CD4-positive, alpha-beta T cell treated with Interleukin-15 for 4 hours (primary cell): ENCODE measurements at regions not wholly inside any gene's neighbourhood (a gene's known extent, or its start where the extent isn't known, plus 50 kb on each side); places are given as distances from the start of the nearest gene placed in this dataset.
"Not testable (repeated sequence)": the region's sequence is repeated elsewhere in the genome, so short reads cannot be mapped to it uniquely, and the experiment has no call there.

Experiments used
- DNase-seq: peaks from one replicate; pipeline ENCODE4 v3.0.0-alpha.2; 2020; ENCODE audit warnings: low spot score

DNA sequence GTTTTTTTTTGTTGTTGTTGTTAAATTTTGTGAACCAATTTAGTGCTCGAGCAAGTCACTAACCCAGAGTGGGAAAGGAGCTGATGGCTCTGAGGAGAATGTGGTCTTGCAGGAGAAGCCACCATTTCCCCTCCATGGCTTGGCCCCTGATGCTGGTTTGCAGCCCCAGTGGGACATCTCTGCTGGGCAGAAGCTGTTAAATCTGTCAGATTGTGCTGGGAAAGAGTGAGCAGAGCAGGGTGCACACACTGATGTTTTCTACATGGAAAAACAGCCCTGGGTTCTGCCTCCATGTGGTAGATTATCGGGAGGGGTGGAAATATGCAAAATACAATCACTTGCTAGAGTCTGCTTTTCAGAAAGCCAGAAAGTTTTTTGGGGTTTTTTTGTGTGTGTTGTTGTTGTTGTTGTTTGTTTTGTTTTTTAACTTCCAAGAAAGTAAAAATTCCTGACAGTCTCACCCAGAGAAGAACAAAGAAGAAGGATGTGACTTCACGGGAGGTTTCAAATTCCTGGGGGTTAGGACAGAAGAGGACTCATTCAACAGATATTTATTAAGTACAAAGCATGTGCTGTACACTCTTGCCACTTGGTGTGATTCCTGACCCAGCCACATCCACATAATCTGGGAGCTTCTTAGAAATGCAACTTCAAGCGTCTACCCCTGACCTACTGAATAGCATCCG, 133.7 kb downstream of the FOXB1 start:
- DNase-seq: no peak

DNA sequence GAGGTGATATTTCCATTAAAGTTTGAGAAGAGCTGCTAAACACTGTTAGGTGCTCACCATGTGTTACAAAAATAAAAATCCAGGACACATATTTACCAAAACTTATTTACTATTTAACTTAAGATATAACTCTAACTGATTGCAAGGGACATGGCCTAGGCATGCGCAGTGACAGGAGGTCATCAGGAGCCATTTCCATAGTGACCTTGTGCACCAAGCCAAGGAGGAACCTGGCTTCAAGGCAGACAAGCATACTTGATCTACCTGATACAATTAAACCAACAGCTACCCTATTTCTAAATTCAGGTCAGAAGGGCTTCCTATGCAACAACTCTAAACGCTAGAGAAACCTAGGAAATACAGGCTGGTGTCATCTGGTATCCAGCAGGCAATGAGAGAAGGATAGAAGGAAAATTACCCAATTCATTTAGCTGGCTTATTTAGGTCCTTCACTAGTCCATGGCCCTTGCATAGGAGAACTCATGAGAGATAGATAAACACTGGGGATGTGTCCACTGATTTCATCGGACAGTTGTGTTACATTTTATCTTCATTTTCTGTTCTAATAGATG, 134.4 kb downstream of the FOXB1 start:
- no peak for DNase-seq

DNA sequence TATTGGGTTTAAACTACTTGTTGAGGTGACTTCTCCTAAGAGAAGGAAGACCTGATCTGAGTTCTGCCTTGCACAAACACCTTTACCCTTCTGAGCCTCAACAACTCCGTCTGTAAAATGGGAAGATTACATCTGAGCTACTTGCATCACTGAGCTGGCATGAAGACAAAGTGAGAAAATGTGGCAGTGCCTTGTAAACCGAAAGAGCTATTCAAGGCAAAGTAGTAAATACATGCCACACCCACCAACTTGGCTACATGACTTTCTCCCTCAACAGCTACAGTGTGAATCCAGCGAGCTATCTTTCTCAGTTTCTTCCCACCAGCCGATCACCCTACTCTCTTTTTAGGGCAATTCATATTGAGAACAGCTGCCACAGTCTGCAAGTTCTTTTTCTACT, 148.3 kb downstream of the FOXB1 start:
- no peak for DNase-seq

DNA sequence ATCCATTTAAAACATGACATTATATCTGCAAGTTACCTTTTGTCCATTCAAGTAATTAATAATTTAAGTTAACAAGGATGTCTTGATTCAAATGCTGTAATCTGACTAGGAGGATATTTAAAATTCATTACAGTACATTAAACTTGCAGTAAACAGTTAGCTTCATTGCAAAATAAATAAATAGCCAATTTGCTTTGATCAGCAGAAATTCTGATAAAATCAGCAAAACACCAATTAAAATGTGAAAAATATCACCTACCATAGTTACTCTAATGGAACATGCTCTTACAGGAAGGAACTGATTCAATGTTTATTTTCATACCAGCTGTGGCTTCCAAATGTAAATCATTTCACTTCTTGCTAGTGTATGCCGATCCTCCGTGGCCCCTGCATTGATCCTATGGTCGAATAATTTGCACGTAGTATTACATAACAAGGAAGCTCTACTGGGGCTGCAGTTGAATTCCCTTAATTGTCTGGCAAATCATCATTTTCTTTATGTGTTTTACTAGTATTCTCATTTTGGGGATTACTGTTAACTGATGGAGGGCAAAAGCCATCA, 150.7 kb downstream of the FOXB1 start:
- no peak for DNase-seq

DNA sequence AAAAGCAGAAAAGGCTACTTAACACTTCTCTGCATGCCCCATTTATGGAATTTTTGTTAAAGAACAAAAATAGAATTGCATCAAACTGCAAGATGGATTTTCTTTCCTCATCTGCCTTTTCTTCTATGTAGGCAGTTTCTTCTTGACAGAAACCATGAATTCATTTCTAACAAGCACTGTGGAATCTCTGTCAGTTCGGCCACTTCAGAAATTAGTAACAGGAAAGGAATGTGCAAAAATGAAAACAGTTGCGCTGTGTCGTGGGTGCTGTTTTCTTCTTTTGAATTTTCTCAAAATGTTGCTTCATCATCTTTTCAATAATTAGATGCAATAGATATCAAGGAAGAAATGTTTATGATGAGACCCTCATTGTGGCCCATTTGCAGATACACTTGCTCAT, 151.6 kb downstream of the FOXB1 start:
- no peak for DNase-seq

DNA sequence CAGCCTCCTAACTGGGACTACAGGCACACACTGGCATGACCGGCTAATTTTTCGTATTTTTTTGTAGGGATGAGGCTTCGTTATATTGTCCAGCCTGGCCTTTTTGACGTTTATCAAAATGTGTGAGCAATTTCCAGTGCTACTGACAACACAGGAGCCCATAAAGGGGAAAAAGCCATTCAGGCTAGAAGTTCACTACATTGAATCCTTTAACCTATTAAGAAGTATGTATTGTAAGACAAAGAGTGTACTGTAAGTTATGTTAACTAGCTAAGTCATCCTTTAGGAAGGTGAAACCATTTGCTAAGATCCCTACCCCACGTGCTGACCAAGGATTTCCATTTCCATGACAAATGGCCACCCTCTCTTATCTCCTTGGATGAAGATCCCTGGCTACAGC, 156.8 kb downstream of the FOXB1 start:
- no peak for DNase-seq

DNA sequence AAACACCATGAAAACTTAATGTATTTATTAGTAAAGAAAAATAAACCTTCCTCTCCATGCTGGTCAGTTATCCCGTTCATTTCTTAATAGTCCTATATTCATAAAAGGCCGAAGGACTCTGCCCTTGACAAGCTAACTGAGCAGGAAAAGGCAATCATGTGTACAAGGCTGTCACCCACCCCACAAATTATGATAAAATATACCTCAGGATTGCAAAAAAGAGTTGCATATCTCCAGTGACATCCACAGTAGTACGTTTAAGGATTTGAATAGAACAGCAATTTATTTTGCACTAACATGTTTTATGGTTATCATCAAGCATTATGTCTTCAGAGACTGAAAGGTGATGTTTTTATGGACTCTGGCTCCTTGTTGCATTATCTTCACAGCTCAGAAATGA, 157.6 kb downstream of the FOXB1 start:
- no peak for DNase-seq

DNA sequence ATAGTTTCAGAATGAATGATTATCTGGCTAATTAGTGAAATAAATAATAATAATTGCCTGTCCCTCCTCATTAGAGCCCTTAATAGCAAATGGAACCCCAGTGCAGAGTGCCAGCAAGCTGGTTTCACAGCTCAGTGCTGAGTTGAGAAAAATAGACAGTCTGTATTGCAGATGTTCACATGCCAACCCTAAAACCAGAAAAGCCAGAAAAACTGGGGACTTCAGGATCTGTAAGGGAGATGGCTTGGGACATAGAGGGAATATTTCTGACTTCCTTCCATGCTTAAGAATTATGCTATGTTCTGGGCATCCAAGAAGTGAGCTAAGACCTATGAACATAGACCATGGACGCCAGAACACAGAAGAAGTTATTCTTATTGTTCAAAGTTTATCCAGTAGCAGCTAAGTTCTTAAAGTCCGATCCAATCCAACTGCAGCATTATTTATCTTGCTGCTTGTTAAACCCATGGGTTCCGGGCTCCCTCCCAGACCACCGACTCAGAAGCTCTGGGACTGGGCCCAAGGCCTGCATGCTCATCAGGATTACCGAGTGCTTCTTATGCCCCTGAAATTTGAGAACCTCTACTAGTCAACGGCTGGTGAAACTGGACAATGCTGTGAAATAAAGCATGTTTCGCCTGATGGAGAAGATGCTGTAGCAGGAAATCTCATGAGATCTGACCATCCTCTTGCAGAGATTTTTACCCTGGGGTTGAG, 158.3 kb downstream of the FOXB1 start:
- DNase-seq: no peak

DNA sequence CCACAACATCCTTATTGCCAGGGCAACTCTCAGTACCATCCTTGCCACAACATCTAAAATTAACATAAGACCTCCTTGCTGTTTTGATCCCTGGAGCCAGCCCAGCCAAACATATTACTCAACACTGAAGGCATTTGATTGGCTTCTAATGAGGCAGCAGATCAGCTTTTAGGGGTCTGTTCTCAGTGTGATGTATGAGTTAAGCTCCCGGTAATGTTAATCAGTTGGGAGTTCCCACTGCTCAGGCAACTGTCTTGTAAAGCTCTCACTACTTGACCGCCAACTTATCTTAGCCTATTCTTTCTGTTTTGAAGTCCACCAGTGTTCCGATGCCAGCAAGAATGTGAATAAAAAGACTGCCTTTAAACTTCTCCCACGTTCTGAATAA, 158.9 kb downstream of the FOXB1 start:
- DNase-seq: no peak

DNA sequence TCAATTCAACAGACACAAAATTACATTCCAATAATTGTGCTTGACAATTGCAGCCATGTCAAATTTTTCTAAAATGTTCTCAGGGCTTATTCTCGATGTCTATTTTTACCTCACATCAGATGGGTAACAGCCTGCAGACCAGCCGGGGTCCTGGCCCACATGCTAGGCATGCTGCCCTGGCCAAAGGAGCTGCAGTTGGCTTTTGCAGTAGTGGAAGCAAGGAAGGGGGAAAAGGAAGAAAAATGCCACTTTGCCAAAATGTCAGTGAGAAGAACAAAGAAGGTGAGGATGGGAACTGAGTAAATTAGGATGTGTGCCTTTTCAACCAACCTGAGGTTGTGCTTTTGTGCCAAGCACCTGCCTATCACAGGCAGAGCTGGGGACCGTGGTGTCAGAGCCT, 161.0 kb downstream of the FOXB1 start:
- DNase-seq: no peak

DNA sequence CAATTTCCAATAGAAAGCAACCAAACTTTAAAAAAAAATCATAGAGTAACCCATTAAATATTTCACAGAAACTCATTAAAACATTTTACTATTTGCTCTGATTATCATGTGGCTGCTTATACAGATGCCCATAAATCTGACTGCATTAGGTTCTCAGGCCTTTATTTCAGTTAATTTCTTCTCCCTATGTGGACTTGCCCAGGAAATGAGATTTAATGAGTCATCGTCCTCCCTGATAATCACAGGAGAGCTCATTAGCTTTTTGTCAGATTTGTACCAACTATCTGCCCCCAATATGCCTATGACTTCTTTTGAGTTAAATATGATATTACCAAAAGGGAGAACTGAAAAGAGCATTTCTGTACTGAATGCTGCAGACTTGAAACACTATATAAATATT, 168.0 kb downstream of the FOXB1 start:
- no peak for DNase-seq

DNA sequence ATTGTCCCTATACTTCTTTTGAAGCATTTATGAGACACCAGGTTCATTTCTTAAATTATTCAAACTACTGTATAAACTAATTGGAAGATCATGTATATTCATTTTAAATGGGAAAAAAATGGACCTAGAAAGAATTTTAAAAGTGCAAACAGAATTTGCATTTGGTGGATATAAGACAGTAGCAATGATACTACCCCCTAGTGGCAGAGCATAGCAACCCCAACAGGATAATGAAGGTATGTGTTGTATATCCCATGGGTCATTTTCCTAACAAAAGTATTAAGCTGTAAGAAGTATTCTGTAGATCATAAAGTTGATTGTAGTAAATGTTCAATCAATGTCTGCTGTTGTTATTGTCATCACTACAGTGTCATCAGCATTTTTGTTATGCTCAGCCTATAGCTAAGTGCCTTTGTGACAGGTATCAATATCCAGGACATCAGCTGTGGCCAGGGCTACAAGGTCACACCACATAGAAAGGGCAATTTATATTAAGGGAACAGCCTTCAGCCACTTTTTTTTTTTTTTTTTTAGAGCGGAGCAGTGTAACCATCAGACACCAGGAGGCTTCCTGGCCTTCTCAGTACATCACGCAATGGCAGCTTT, 175.8 kb downstream of the FOXB1 start:
- DNase-seq: peak; percentile 51

DNA sequence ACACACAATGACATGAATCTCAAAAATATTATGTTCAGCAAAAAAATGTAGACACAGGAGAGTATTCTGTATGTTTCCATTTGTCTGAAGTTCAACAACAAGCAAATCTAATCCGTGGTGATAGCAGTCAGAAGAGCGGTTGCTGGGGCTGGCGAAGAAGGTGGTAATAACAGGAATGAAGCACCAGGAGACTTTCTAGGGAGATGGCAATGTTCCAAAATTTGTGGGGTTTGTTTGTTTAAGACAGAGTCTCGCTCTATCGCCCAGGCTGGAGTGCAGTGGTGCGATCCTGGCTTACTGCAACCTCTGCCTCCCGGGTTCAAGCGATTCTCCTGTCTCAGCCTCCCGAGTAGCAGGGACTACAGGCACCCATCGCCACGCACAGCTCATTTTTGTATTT, 177.8 kb downstream of the FOXB1 start:
- not testable (repeated sequence) for DNase-seq

DNA sequence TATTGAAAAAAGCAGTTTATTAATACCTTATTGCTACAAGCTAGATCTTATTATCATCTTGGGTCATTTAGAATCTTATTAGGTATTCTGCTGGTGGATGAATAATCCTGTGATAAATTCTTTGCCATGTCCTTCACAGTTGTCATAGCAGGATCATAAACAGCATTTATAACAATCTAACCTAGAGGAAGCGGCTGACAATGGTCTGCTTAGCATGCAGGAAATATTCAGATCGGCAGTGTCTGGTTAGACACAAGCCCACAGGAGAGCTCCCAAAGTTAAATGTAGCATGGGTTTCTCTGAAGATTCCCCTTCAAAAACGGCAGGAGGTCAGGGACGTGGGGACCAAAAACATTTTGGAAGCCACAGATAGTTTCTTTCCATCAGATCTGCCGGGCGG, 179.3 kb downstream of the FOXB1 start:
- no peak for DNase-seq

DNA sequence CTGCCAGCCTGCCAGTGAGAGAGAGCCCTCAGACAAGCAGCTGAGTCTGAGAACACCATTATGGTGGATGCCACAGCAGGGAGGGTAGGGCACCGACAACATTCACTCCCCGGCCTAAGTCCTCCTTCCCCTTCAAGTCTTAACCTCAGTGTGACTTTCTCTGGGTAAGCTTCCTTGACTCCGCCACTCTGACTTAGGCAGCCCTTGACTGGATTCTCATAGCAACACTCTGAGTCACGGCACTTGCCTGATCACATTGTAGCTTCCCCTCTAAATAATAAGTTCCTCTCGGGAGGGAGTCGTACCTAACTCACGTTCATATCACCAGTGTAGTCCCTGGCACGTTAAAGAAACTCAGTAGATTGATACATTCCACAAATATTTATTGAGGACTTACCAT, 180.5 kb downstream of the FOXB1 start:
- DNase-seq: no peak

DNA sequence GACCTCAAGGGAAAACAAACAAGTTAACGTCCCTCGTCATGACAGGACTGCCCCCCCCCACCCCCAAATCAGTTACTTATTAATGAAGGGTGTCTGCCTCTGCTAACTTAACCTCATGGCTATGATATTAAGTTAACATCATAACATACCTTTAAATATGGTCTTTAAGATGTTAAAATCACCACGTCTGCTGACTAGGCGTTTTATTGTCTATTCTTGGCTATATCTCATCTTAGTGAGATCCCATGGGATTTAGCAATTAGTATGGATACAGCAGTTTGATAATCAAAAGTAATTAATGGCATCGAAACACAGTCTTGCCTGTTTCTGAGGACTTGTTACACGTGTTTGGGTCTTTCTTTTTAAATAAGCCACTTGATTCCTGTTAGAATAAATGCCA, 186.9 kb downstream of the FOXB1 start:
- DNase-seq: no peak

DNA sequence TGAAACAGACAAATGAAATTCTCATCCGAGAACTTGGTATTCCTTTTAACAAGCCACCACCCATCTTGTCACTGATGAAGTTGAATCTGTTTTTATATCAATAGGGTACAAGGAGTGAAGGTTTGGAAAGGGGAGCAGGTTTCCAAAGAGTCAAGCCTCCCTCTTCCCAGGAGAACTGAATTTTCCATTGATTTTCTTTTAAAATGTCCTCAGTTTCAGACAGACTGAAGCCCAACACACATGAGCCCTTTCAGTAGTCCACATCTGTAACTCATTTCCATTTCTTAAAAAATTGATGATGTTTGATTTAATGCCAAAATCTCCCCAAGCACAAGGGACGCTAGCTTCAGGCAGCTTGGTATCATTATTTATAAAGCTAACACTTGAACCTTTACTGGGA, 187.7 kb downstream of the FOXB1 start:
- DNase-seq: no peak

DNA sequence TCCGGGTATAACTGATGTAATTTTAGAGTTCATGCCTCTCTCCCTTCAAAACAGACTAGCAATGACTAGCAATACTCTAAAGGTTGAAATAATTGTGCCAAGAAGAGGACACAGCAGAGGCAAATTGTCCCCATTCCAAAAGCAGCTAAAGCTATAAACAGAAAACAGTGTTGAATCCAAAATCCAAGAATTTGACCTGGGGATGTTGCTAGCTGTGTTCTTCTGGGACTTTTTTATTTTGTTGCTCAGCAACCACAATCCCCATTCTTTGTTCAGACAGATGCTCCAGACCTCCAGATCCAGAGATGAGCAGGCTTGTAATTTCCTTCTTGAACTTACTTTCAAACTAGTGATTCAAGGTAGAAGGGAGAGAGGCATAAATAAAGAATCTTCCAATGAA, 191.5 kb downstream of the FOXB1 start:
- no peak for DNase-seq

DNA sequence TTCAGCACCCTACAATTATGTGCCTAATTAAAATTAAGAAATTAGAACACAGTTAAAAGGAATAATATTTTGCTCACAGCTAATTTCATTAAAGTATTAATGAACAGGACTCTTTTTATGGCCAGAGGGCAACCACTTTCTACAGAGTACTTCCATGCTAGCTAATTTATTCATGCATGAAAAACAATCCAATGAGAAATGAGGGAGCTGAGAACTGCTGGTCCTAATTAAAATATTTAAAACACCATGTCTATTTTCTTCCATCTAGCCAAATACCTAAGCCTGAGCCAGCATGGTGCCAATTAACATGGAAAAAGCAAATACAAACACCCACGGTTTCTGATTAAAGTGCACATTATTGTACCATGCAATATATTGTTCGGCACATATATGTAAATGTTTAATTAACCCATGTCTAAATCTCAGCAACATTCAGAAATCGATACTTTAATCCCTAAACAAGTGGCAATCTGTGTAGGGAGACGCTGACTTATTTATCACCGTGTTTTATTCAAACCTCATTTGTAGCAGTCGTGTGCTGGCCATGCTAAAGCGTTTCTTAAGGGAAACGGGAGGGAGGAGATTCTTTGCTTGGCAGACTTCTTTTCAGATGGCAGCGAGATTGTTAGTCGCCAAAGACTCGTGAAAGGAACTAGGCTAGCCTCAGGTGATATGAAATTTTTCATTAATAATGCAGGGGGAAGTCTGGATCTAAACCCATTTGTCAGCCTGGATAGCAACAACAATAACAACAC, 193.5 kb downstream of the ANXA2 start:
- no peak for DNase-seq

DNA sequence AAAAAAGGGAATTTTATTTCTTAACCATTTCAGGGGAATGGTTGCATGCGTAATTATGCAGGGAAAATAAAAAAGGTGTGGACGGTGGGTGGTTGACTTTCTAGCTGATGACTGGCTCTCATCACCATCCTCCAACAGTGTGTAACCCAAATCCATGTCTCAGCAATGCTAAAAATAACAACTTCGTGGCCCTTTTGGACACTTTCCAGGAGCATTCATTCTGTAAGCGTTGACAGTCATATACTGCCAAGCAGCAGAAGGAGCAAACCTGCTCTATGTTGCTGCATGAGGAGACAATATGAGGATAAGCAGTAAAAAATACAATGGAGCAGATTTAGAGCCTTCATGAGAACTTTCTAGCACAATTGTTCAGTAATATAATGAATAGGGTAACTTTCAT, 189.1 kb downstream of the ANXA2 start:
- no peak for DNase-seq

DNA sequence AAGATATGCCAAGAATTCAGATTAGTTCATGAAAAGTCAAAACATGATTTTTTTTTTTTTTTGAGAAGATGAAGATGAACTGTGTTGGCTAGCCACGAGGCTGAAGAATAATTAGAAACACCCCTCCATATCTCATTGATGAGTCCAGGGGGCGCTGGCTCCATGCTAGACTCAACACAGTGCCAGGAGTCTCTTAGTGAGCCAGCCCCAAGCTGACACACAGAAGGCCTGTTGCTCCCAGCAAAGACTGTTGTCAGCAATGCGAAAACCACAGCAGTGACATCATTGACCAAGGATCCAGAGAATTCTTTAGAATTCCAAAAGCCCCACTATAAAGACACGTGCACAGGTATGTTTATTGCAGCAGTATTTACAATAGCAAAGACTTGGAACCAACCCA, 185.2 kb downstream of the ANXA2 start:
- no peak for DNase-seq

DNA sequence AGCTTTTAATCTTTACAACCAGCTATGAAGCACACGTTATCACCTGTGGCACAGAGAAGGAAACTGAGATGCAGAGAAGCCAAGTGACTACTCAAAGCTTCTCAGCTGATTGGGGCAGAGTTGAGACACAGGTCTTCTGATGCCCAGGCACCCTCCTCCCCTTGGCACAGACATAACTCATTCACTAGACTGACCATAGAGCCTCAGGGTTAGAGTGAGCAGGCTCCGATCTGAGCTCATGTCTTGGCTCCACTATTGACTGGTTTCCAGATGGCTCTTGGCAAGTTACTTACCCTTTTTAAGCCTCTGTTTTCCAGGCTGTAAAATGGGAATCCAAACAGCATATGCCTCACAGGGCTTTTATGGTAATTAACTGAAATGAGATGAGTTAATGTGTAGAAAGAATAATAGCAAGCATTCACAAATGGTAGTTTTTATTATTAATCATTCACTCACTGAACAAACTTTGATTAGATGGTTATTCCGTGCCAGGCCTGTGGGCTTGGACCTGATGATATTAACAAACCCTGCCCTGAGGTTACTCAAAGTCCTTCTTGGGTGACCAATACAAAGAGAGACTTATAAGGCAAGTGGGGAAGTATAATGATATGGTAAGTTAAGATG, 184.3 kb downstream of the ANXA2 start:
- DNase-seq: no peak
